ENCODE measurements at regions not wholly inside any gene's neighbourhood (a gene's known extent, or its start where the extent isn't known, plus 50 kb on each side); places are given as distances from the start of the nearest gene placed in this dataset.

DNA sequence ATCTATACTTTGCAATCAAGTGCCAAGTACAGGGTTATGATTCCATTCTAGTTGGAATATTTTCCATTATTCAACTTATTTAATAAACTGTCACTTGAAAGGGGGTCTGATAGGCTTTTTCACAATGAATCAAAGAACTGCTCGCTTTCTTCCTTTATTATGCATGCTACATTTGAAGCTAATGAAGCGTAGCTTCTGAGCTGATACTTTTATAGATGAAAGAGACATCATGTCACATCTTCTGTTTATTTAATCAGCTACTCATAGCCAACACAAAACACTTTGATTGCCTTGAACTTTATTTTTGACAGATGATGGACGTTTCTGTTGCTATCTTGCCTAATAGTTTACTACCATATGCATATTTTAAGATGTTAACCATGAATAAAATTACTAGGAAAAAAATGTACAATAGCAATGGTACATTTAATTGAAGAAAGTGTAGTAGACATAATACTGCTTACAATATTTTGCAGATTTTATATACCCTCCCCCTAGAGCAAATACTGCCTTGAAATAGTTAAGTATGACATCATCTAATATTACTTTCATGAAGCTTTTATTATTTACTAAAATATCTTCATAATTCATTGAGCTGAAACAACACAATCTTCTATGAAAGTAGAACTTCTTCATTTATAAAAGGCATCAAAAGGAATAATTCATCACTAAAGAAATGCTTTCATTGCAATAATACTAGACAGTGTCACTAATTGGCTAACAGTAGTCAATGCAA, 529.3 kb upstream of the TYRP1 start:
- H3K9me3 Mint-ChIP-seq (ENCODE audit: insufficient read depth) = no peaks in the 10 kb centered on the region
- no peak overlapping the region for H3K27ac Mint-ChIP-seq
- H4K20me1 ChIP-seq (ENCODE audit: control insufficient read depth, insufficient read depth, low read length, poor library complexity, severe bottlenecking) = no peaks in the 10 kb centered on the region
- H3K9me3 ChIP-seq (ENCODE audit: control extremely low read depth in 1 of 3, control insufficient read depth in 2 of 3, insufficient read depth in 1 of 3, low read length in 2 of 3) = no peaks in the 10 kb centered on the region
- no peaks in the 10 kb centered on the region for H3K27me3 ChIP-seq (replicated peaks in 1 of 4; ENCODE audit: control extremely low read depth in 1 of 4, control insufficient read depth in 3 of 4, insufficient read depth in 4 of 4, low read length in 3 of 4)
- H3K27ac ChIP-seq (ENCODE audit: low read length in 2 of 2) = no peak overlapping the region
- no CpG with 5 or more reads among the region's 3 CpGs for WGBS (ENCODE audit: insufficient coverage)
- ChIA-PET POLR2A (no interaction called here), CTCF (no interaction called here)
- H3K4me1 ChIP-seq (ENCODE audit: control insufficient read depth in 2 of 2, insufficient read depth in 2 of 2, low read length in 2 of 2) = no peaks in the 10 kb centered on the region
- no peak overlapping the region for H3K4me3 ChIP-seq (ENCODE audit: control extremely low read depth in 1 of 5, extremely low read depth in 1 of 5, insufficient read depth in 1 of 5, low read depth in 2 of 5, low read length in 4 of 5)
- H2AFZ ChIP-seq (ENCODE audit: insufficient read depth, low read depth, low read length, poor library complexity, severe bottlenecking) = no peak overlapping the region
- TF ChIP-seq, protein P1, sequence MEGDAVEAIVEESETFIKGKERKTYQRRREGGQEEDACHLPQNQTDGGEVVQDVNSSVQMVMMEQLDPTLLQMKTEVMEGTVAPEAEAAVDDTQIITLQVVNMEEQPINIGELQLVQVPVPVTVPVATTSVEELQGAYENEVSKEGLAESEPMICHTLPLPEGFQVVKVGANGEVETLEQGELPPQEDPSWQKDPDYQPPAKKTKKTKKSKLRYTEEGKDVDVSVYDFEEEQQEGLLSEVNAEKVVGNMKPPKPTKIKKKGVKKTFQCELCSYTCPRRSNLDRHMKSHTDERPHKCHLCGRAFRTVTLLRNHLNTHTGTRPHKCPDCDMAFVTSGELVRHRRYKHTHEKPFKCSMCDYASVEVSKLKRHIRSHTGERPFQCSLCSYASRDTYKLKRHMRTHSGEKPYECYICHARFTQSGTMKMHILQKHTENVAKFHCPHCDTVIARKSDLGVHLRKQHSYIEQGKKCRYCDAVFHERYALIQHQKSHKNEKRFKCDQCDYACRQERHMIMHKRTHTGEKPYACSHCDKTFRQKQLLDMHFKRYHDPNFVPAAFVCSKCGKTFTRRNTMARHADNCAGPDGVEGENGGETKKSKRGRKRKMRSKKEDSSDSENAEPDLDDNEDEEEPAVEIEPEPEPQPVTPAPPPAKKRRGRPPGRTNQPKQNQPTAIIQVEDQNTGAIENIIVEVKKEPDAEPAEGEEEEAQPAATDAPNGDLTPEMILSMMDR (IDR thresholded peaks at IDR 0.05) = no peak
- no peak for TF ChIP-seq EZH2 (IDR thresholded peaks at IDR 0.05; ENCODE audit: borderline replicate concordance, insufficient read depth, low read depth, low read length, poor library complexity, severe bottlenecking)
- no peaks in the 10 kb centered on the region for H3K36me3 ChIP-seq (replicated peaks in 1 of 2; ENCODE audit: control extremely low read depth in 1 of 2, control insufficient read depth in 1 of 2, extremely low read depth in 1 of 2, insufficient read depth in 2 of 2, low read length in 1 of 2)
- intact Hi-C loops (cut with micrococcal nuclease) = no loop called here
- no peak for DNase-seq
- H3K79me2 ChIP-seq (ENCODE audit: control insufficient read depth, insufficient read depth, low read length) = no peaks in the 10 kb centered on the region
- H3K4me1 Mint-ChIP-seq = no peaks in the 10 kb centered on the region
- H3K27me3 Mint-ChIP-seq = no peaks in the 10 kb centered on the region
- H3K9ac ChIP-seq (ENCODE audit: low read length) = no peak overlapping the region
- H3K4me3 Mint-ChIP-seq = no peak overlapping the region
- ATAC-seq (ENCODE audit: low read depth) = no peak
- no peak overlapping the region for H3K4me2 ChIP-seq (replicated peaks; ENCODE audit: low read depth, low read length, poor library complexity, severe bottlenecking)

DNA sequence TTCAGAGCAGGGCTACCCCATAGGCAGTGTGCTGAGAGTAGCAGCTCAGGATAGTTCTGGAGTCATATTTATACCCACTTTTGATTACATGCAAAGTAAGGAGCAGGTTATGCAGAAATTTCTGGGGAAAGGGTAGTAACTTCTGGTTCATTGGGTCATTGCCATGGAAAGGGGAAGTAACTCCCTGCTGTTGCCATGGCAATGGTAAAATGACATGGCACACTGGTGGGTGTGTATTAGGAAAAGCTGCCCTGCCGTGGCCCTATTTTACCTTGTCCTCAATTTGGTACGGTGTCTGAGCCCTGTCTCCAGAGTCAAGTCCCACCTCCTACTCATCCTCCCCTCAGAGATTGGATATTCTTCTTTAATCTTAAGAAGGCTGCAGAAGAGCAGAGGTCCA, 526.7 kb upstream of the TYRP1 start:
- Histone ChIP-seq H3K4me3 (ENCODE audit: control extremely low read depth in 1 of 5, extremely low read depth in 1 of 5, insufficient read depth in 1 of 5, low read depth in 2 of 5, low read length in 4 of 5) (no peak overlapping the region), H3K4me1 (ENCODE audit: control insufficient read depth in 2 of 2, insufficient read depth in 2 of 2, low read length in 2 of 2) (no peaks in the 10 kb centered on the region), H3K79me2 (ENCODE audit: control insufficient read depth, insufficient read depth, low read length) (no peaks in the 10 kb centered on the region), H3K9ac (ENCODE audit: low read length) (no peak overlapping the region), H3K36me3 (replicated peaks in 1 of 2; ENCODE audit: control extremely low read depth in 1 of 2, control insufficient read depth in 1 of 2, extremely low read depth in 1 of 2, insufficient read depth in 2 of 2, low read length in 1 of 2) (no peaks in the 10 kb centered on the region), H2AFZ (ENCODE audit: insufficient read depth, low read depth, low read length, poor library complexity, severe bottlenecking) (no peak overlapping the region), H3K27me3 (replicated peaks in 1 of 4; ENCODE audit: control extremely low read depth in 1 of 4, control insufficient read depth in 3 of 4, insufficient read depth in 4 of 4, low read length in 3 of 4) (no peaks in the 10 kb centered on the region), H3K27ac (ENCODE audit: low read length in 2 of 2) (no peak overlapping the region), H3K4me2 (replicated peaks; ENCODE audit: low read depth, low read length, poor library complexity, severe bottlenecking) (no peak overlapping the region), H4K20me1 (ENCODE audit: control insufficient read depth, insufficient read depth, low read length, poor library complexity, severe bottlenecking) (no peaks in the 10 kb centered on the region), H3K9me3 (ENCODE audit: control extremely low read depth in 1 of 3, control insufficient read depth in 2 of 3, insufficient read depth in 1 of 3, low read length in 2 of 3) (no peaks in the 10 kb centered on the region)
- H3K4me1 Mint-ChIP-seq = no peaks in the 10 kb centered on the region
- no peaks in the 10 kb centered on the region for H3K9me3 Mint-ChIP-seq (ENCODE audit: insufficient read depth)
- ChIA-PET CTCF (no interaction called here), POLR2A (no interaction called here)
- no peak overlapping the region for H3K4me3 Mint-ChIP-seq
- intact Hi-C loops (cut with micrococcal nuclease) = no loop called here
- no peak overlapping the region for H3K27ac Mint-ChIP-seq
- WGBS (ENCODE audit: insufficient coverage) = no CpG with 5 or more reads among the region's 2 CpGs
- DNase-seq = no peak
- no peaks in the 10 kb centered on the region for H3K27me3 Mint-ChIP-seq
- TF ChIP-seq, protein P1 (IDR thresholded peaks at IDR 0.05) = no peak
- no peak for TF ChIP-seq EZH2 (IDR thresholded peaks at IDR 0.05; ENCODE audit: borderline replicate concordance, insufficient read depth, low read depth, low read length, poor library complexity, severe bottlenecking)
- ATAC-seq (ENCODE audit: low read depth) = no peak

All from B cell (primary cell).